H1 (cell line): ENCODE measurements at regions not wholly inside any gene's neighbourhood (a gene's known extent, or its start where the extent isn't known, plus 50 kb on each side); places are given as distances from the start of the nearest gene placed in this dataset.

Experiments
- CTCF ChIA-PET: fragments of 300-600 bp; sonication (Branson Sonifier 250); formaldehyde crosslinking; loops from one replicate; lab custom pipeline; 2021; ENCODE audit not compliant: partially characterized antibody; lab: Charles Lee
- POLR2A ChIA-PET: fragments of 300-600 bp; sonication (Branson Sonifier 250); formaldehyde crosslinking; loops from one replicate; lab custom pipeline; 2021; ENCODE audit warnings: inconsistent platforms; ENCODE audit not compliant: partially characterized antibody; lab: Charles Lee
- DNase-seq, 2 experiments: peaks; one replicate each; pipeline versions ENCODE4 v3.0.0 to v3.0.0-alpha.2; 2010 to 2022; ENCODE audit warnings: low spot score in 2 of 2, low read depth in 1 of 2, mixed read lengths in 1 of 2
- FAIRE-seq: peaks from 2 replicates; lab custom pipeline; 2011; peaks lifted over from hg19 to GRCh38; lab: Jason Lieb, UNC
- H2AFZ ChIP-seq: 2 replicates; pipeline ENCODE4 v1.8.1; 2012; ENCODE audit warnings: low read length, inconsistent platforms
- H2AK5ac ChIP-seq: 2 replicates; pipeline ENCODE4 v1.6.1; 2013; ENCODE audit warnings: low read depth, low read length
- H2BK120ac ChIP-seq: replicated peaks from 2 replicates; pipeline ENCODE3; 2013; ENCODE audit warnings: low read depth, low read length, inconsistent platforms
- H2BK12ac ChIP-seq: 2 replicates; pipeline ENCODE4 v1.6.1; 2013; ENCODE audit warnings: low read depth, low read length
- H2BK15ac ChIP-seq: 2 replicates; pipeline ENCODE4 v1.6.1; 2013; ENCODE audit warnings: low read length
- H2BK20ac ChIP-seq: 2 replicates; pipeline ENCODE4 v1.6.1; 2013; ENCODE audit warnings: low read length
- H2BK5ac ChIP-seq: 2 replicates; pipeline ENCODE4 v1.6.1; 2013; ENCODE audit warnings: low read depth, low read length
- H3K14ac ChIP-seq: 2 replicates; pipeline ENCODE4 v1.6.1; 2013; ENCODE audit warnings: inconsistent platforms; ENCODE audit not compliant: insufficient read length
- H3K18ac ChIP-seq: 2 replicates; pipeline ENCODE4 v1.6.1; 2013; ENCODE audit warnings: low read length; ENCODE audit errors: extremely low read depth
- H3K23ac ChIP-seq: 2 replicates; pipeline ENCODE4 v1.6.1; 2013; ENCODE audit warnings: inconsistent platforms; ENCODE audit not compliant: insufficient read length
- H3K23me2 ChIP-seq: 2 replicates; pipeline ENCODE4 v1.6.1; 2013; ENCODE audit warnings: low read depth, low read length
- H3K27ac ChIP-seq: 2 replicates; pipeline ENCODE4 v1.6.1; 2011; ENCODE audit warnings: low read depth, low read length, inconsistent platforms
- H3K27me3 ChIP-seq, 4 experiments: replicated peaks in 1 of 4; 1 replicate in 1 of 4; 2 replicates in 3 of 4; pipeline versions ENCODE4 v1.6.1 to v1.8.1; 2011 to 2013; ENCODE audit warnings: low read length in 3 of 4, mild to moderate bottlenecking in 3 of 4, inconsistent platforms in 2 of 4, mixed read lengths in 2 of 4, moderate library complexity in 1 of 4; ENCODE audit not compliant: control insufficient read depth in 3 of 4, insufficient read depth in 3 of 4; ENCODE audit errors: extremely low read depth in 1 of 4
- H3K36me3 ChIP-seq, 4 experiments: 2 replicates each; pipeline versions ENCODE4 v1.6.1 to v1.8.1; 2011 to 2013; ENCODE audit warnings: mild to moderate bottlenecking in 4 of 4, low read length in 3 of 4, moderate library complexity in 2 of 4, control low read depth in 1 of 4, inconsistent platforms in 1 of 4; ENCODE audit not compliant: insufficient read depth in 4 of 4, control insufficient read depth in 2 of 4
- H3K4ac ChIP-seq: replicated peaks from 2 replicates; pipeline ENCODE3; 2013; ENCODE audit warnings: low read length, low read depth, mixed read lengths, inconsistent platforms; ENCODE audit not compliant: insufficient read length
- H3K4me1 ChIP-seq, 4 experiments: replicated peaks in 1 of 4; 1 replicate in 1 of 4; 2 replicates in 3 of 4; pipeline versions ENCODE4 v1.6.1 to v1.8.1; 2011 to 2013; ENCODE audit warnings: low read length in 3 of 4, inconsistent platforms in 2 of 4, mixed read lengths in 1 of 4; ENCODE audit not compliant: insufficient read depth in 4 of 4, control insufficient read depth in 3 of 4
- H3K4me2 ChIP-seq, 2 experiments: 2 replicates each; pipeline versions ENCODE4 v1.6.1 to v1.8.1; 2011 to 2013; ENCODE audit warnings: low read depth in 2 of 2, low read length in 2 of 2, control low read depth in 1 of 2, inconsistent platforms in 1 of 2, mild to moderate bottlenecking in 1 of 2; ENCODE audit not compliant: insufficient read depth in 1 of 2
- H3K4me3 ChIP-seq, 4 experiments: fragments of 200-600, 300-600 bp in 1 of 4; sonication (generic), shearing (Covaris generic), sonication (Bioruptor Twin) in 1 of 4; 2 replicates each; pipeline versions ENCODE4 v1.5.1 to v1.8.1; 2011 to 2016; ENCODE audit warnings: low read length in 4 of 4, low read depth in 3 of 4, control low read depth in 2 of 4, inconsistent platforms in 2 of 4, mild to moderate bottlenecking in 2 of 4, mixed read lengths in 1 of 4, moderate library complexity in 1 of 4; ENCODE audit not compliant: insufficient read depth in 2 of 4; ENCODE audit errors: extremely low read depth in 1 of 4
- H3K56ac ChIP-seq: replicated peaks from 2 replicates; pipeline ENCODE3; 2013; ENCODE audit warnings: low read depth, mild to moderate bottlenecking, mixed read lengths, low read length, inconsistent platforms; ENCODE audit not compliant: insufficient read length
- H3K79me1 ChIP-seq: 2 replicates; pipeline ENCODE4 v1.6.1; 2013; ENCODE audit warnings: low read depth, low read length, control low read depth
- H3K79me2 ChIP-seq, 2 experiments: 2 replicates each; pipeline versions ENCODE4 v1.6.1 to v1.8.1; 2012 to 2013; ENCODE audit warnings: low read length in 2 of 2, mild to moderate bottlenecking in 2 of 2, inconsistent platforms in 1 of 2; ENCODE audit not compliant: insufficient read depth in 2 of 2, control insufficient read depth in 1 of 2
- H3K9ac ChIP-seq, 4 experiments: replicated peaks in 1 of 4; 1 replicate in 1 of 4; 2 replicates in 3 of 4; pipeline versions ENCODE4 v1.6.1 to v1.8.1; 2011 to 2013; ENCODE audit warnings: low read depth in 3 of 4, low read length in 3 of 4, control low read depth in 2 of 4, mild to moderate bottlenecking in 2 of 4, moderate library complexity in 2 of 4, inconsistent platforms in 1 of 4; ENCODE audit errors: extremely low read depth in 1 of 4
- H3K9me3 ChIP-seq, 2 experiments: 2 replicates each; pipeline versions ENCODE4 v1.6.1 to v1.8.1; 2012 to 2013; ENCODE audit warnings: mild to moderate bottlenecking in 2 of 2, moderate library complexity in 2 of 2, control low read depth in 1 of 2, inconsistent platforms in 1 of 2, low read depth in 1 of 2, low read length in 1 of 2, mixed read lengths in 1 of 2; ENCODE audit not compliant: insufficient read depth in 2 of 2
- H4K20me1 ChIP-seq, 2 experiments: replicated peaks in 1 of 2; 2 replicates each; pipeline versions ENCODE3 to v1.8.1; 2011 to 2013; ENCODE audit warnings: inconsistent platforms in 2 of 2, low read length in 2 of 2, mild to moderate bottlenecking in 1 of 2; ENCODE audit not compliant: insufficient read depth in 2 of 2, control insufficient read depth in 1 of 2
- H4K5ac ChIP-seq: 2 replicates; pipeline ENCODE4 v1.6.1; 2013; ENCODE audit warnings: low read length, low read depth, mixed read lengths, inconsistent platforms; ENCODE audit not compliant: insufficient read length
- H4K8ac ChIP-seq: 2 replicates; pipeline ENCODE4 v1.8.0; 2013; ENCODE audit warnings: mild to moderate bottlenecking, moderate library complexity, low read length, inconsistent platforms; ENCODE audit not compliant: insufficient read depth; ENCODE audit errors: extremely low read depth
- H4K91ac ChIP-seq: replicated peaks from 2 replicates; pipeline ENCODE3; 2013; ENCODE audit warnings: low read length, mixed read lengths, inconsistent platforms; ENCODE audit not compliant: insufficient read length
- CEBPB ChIP-seq: IDR thresholded peaks from 2 replicates; pipeline ENCODE4 v1.6.1; 2012; ENCODE audit warnings: low read depth, low read length
- RFX5 ChIP-seq: IDR thresholded peaks from 2 replicates; pipeline ENCODE4 v1.6.1; 2011; ENCODE audit warnings: low read depth, low read length, improper control_type of control experiment, borderline replicate concordance
- SIRT6 ChIP-seq: IDR thresholded peaks from one replicate; pipeline ENCODE4 v1.7.1; 2012; ENCODE audit warnings: low read length, inconsistent platforms
- USF2 ChIP-seq: IDR thresholded peaks from 2 replicates; pipeline ENCODE4 v1.6.1; 2011; ENCODE audit warnings: low read length, improper control_type of control experiment
- WGBS, 2 experiments: shearing (Covaris generic) in 1 of 2; methylation state at CpG; one replicate each; pipeline versions ENCODE4 v1.1.6 to v1.1.7; 2013 to 2015; ENCODE audit warnings: low lambda C conversion rate in 2 of 2, mixed read lengths in 2 of 2, inconsistent platforms in 1 of 2, low coverage in 1 of 2, missing lambda C conversion rate in 1 of 2; ENCODE audit not compliant: insufficient replicate concordance in 2 of 2, insufficient coverage in 1 of 2, insufficient read length in 1 of 2; ENCODE audit errors: extremely low coverage in 1 of 2, missing lambda C conversion rate in 1 of 2; 5-methylcytosine and 5-hydroxymethylcytosine counted together

DNA sequence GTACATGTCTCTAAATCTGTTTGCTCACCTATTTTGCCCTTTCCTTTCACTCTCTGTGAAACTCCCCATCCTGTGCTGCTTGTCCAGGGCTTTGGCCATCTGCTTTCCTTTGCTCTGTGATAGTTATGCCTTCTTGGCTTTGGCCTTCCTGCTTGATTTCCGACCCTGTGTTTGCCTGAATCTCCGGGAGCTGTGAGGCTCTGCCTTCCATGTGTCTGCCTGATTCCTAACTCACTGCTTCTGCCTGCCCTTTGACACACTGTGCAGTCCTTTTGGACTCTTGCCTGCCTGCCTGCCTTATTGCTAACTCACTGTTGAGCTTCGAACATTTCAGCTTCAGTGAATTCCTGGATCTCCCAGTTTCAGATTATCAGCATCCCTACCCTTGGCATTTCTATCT is 143.1 kb downstream of the C4orf33 start:
- no peak overlapping the region for H3K14ac ChIP-seq
- no peak overlapping the region for H2BK12ac ChIP-seq
- H3K27ac ChIP-seq, result no peak overlapping the region
- 92% methylated on average over 3 of the region's 3 CpGs; no CpG with 5 or more reads in 1 of the 2 experiments for WGBS, 2 experiments
- no peaks in the 10 kb centered on the region for H3K79me1 ChIP-seq
- H3K4me2 ChIP-seq, result no peak overlapping the region
- ChIA-PET POLR2A (no interaction called here), CTCF (no interaction called here)
- DNase-seq (no peak), FAIRE-seq (no peak)
- H3K23ac ChIP-seq, result no peak overlapping the region
- no peak overlapping the region for H2BK15ac ChIP-seq
- no peak overlapping the region for H3K9ac ChIP-seq
- H3K4ac ChIP-seq, result no peak overlapping the region
- H3K27me3 ChIP-seq, result no peaks in the 10 kb centered on the region
- H3K9me3 ChIP-seq, result no peaks in the 10 kb centered on the region
- H3K36me3 ChIP-seq, result no peaks in the 10 kb centered on the region
- peak overlapping the region; percentile 80; the same call in 1 of the 2 replicates for H2AFZ ChIP-seq
- no peak overlapping the region for H3K56ac ChIP-seq
- no peak overlapping the region for H4K91ac ChIP-seq
- H3K18ac ChIP-seq, result no peak overlapping the region
- no peaks in the 10 kb centered on the region for H4K20me1 ChIP-seq
- no peak overlapping the region for H2BK5ac ChIP-seq
- no peak overlapping the region for H2BK20ac ChIP-seq
- H3K4me3 ChIP-seq, result no peak overlapping the region
- H3K4me1 ChIP-seq, result peaks cover 0 to 2% (median 0%) of the 10 kb centered on the region in 4 experiments; a peak in 1 of 7 replicates
- H3K23me2 ChIP-seq, result no peaks in the 10 kb centered on the region
- no peaks in the 10 kb centered on the region for H3K79me2 ChIP-seq
- H4K5ac ChIP-seq, result no peak overlapping the region
- H2BK120ac ChIP-seq, result no peak overlapping the region
- no peak overlapping the region for H2AK5ac ChIP-seq
- H4K8ac ChIP-seq, result no peak overlapping the region; the same call in 1 of the 2 replicates
- no peak for TF ChIP-seq SIRT6
- no peak for TF ChIP-seq CEBPB
- no peak for TF ChIP-seq USF2
- no peak for TF ChIP-seq RFX5
